OCI-LY3 (cell line): ENCODE measurements at regions not wholly inside any gene's neighbourhood (a gene's known extent, or its start where the extent isn't known, plus 50 kb on each side); places are given as distances from the start of the nearest gene placed in this dataset.

Experiments
- H2AFZ ChIP-seq: fragments of 200-600, 300-600 bp; shearing (Covaris generic); 2 replicates; pipeline ENCODE4 v1.6.0; 2014; ENCODE audit warnings: antibody characterized with exemption, low read depth, low read length
- H3K27ac ChIP-seq: fragments of 200-600, 300-600 bp; sonication (generic); 2 replicates; pipeline ENCODE4 v1.5.1; 2014; ENCODE audit warnings: mild to moderate bottlenecking, low read length, moderate library complexity, mixed read lengths
- H3K27me3 ChIP-seq: fragments of 200-600, 300-600 bp; sonication (generic); 2 replicates; pipeline ENCODE4 v1.6.1; 2014; ENCODE audit warnings: low read depth, low read length, mixed read lengths
- H3K36me3 ChIP-seq: fragments of 200-600, 300-600 bp; sonication (generic); replicated peaks from 2 replicates; pipeline ENCODE3; 2014; ENCODE audit warnings: low read depth, low read length, mixed read lengths
- H3K4me1 ChIP-seq: fragments of 300-600, 200-600 bp; sonication (generic); 2 replicates; pipeline ENCODE4 v1.6.1; 2014; ENCODE audit warnings: low read length, mixed read lengths
- H3K4me2 ChIP-seq: fragments of 200-600, 300-600 bp; sonication (generic); 2 replicates; pipeline ENCODE4 v1.6.1; 2014; ENCODE audit warnings: low read length, mixed read lengths
- H3K4me3 ChIP-seq: fragments of 300-600, 200-600 bp; sonication (generic); 2 replicates; pipeline ENCODE4 v1.5.1; 2014; ENCODE audit warnings: antibody characterized with exemption, mild to moderate bottlenecking, low read length, moderate library complexity
- H3K79me2 ChIP-seq: fragments of 300-600, 200-600 bp; shearing (Covaris generic); 2 replicates; pipeline ENCODE4 v1.6.1; 2014; ENCODE audit warnings: mild to moderate bottlenecking, low read length, mixed read lengths
- H3K9ac ChIP-seq: fragments of 300-600, 200-600 bp; shearing (Covaris generic); 2 replicates; pipeline ENCODE4 v1.6.0; 2014; ENCODE audit warnings: mild to moderate bottlenecking, low read length, moderate library complexity
- H3K9me3 ChIP-seq: fragments of 200-600, 300-600 bp; shearing (Covaris generic); 2 replicates; pipeline ENCODE4 v1.6.1; 2014; ENCODE audit warnings: low read length, mixed read lengths; ENCODE audit not compliant: insufficient read depth
- H4K20me1 ChIP-seq: fragments of 200-600, 300-600 bp; sonication (generic); 2 replicates; pipeline ENCODE4 v1.6.1; 2016; ENCODE audit warnings: low read length, mixed read lengths; ENCODE audit not compliant: insufficient read depth
- EZH2phosphoT487 ChIP-seq: fragments of 200-600 bp; shearing (Covaris generic); IDR thresholded peaks from 2 replicates; pipeline ENCODE4 v1.6.1; 2018; ENCODE audit warnings: antibody characterized with exemption, mixed run types, low read depth
- TF ChIP-seq, protein P1 (sequence below): fragments of 200-600, 300-600 bp; sonication (generic); IDR thresholded peaks from 2 replicates; pipeline ENCODE4 v1.5.1; 2014; ENCODE audit warnings: antibody characterized with exemption, low read length, low read depth

DNA sequence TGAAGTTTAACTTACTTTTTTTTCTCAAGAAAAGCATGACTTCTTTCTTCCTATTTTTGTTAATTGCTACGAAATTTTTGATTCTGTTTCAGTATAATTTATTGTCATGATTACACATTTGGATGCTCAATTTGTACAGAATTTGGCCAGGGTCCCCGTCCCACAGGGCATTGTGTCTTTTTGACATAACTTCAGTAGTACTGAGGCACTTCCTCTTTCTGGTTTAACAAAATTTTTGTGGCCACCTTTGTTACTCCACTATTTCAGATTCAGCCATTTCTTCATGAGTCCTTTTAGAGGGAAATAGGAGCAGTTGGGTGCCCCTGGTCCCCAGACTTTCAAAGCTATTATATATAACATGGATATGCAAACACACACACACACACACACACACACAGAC, 1248.7 kb downstream of the PCDH7 start:
- Histone ChIP-seq H3K9ac (no peak overlapping the region), H3K27ac (no peak overlapping the region), H3K9me3 (no peaks in the 10 kb centered on the region), H3K36me3 (no peaks in the 10 kb centered on the region), H3K27me3 (no peaks in the 10 kb centered on the region), H2AFZ (no peak overlapping the region), H3K4me1 (no peaks in the 10 kb centered on the region), H3K4me3 (no peak overlapping the region), H3K4me2 (no peak overlapping the region), H3K79me2 (no peaks in the 10 kb centered on the region), H4K20me1 (no peaks in the 10 kb centered on the region)
- TF ChIP-seq EZH2phosphoT487 = no peak
- TF ChIP-seq, protein P1, sequence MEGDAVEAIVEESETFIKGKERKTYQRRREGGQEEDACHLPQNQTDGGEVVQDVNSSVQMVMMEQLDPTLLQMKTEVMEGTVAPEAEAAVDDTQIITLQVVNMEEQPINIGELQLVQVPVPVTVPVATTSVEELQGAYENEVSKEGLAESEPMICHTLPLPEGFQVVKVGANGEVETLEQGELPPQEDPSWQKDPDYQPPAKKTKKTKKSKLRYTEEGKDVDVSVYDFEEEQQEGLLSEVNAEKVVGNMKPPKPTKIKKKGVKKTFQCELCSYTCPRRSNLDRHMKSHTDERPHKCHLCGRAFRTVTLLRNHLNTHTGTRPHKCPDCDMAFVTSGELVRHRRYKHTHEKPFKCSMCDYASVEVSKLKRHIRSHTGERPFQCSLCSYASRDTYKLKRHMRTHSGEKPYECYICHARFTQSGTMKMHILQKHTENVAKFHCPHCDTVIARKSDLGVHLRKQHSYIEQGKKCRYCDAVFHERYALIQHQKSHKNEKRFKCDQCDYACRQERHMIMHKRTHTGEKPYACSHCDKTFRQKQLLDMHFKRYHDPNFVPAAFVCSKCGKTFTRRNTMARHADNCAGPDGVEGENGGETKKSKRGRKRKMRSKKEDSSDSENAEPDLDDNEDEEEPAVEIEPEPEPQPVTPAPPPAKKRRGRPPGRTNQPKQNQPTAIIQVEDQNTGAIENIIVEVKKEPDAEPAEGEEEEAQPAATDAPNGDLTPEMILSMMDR = no peak

DNA sequence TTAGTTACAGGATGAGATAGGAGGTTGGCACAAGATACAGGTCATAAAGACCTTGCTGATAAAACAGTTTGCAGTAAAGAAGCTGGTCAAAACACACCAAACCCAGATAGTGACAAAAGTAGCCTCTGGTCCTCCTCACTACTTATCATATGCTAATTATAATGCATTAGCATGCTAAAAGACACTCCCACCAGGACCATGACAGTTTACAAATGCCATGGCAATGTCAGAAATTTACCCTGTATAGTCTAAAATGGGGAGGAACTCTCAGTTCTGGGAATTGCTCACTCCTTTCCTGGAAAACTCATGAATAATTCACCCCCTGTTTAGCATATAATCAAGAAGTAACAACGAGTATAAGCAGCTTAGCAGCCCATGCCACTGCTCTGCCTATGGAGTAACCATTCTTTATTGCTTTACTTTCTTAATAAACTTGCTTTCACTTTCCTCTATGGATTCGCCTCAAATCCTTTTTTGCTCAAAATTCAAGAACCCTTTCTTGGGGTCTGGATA, 1254.4 kb downstream of the PCDH7 start:
- Histone ChIP-seq H3K4me3 (no peak overlapping the region), H3K27me3 (no peaks in the 10 kb centered on the region), H2AFZ (no peak overlapping the region), H3K4me1 (no peaks in the 10 kb centered on the region), H3K4me2 (no peak overlapping the region), H3K9ac (no peak overlapping the region), H3K36me3 (no peaks in the 10 kb centered on the region), H3K79me2 (no peaks in the 10 kb centered on the region), H3K9me3 (no peaks in the 10 kb centered on the region), H3K27ac (no peak overlapping the region), H4K20me1 (no peaks in the 10 kb centered on the region)
- TF ChIP-seq, protein P1 = no peak
- no peak for TF ChIP-seq EZH2phosphoT487

DNA sequence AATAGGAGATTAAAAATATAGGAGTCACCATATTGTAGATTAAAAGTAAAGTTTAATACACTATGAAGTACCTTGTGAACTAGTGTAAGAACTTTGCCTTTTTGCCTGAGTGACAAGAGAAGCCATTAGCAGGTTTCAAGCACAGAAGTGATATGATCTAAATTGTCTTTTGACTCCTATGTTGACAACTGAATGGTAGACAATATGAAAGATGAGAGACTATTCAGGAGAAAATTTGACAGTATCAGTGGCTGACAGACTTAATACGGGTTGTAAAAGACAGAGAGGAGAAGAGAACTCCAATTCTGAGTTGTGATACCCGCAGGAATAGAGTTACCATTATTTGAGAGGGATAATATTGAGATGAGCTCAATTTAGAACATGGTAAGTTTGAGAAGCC, 1259.8 kb downstream of the PCDH7 start:
- Histone ChIP-seq H4K20me1 (no peaks in the 10 kb centered on the region), H3K27ac (no peak overlapping the region), H3K9ac (no peak overlapping the region), H3K4me1 (no peaks in the 10 kb centered on the region), H3K27me3 (no peaks in the 10 kb centered on the region), H3K9me3 (no peaks in the 10 kb centered on the region), H3K4me3 (no peak overlapping the region), H3K36me3 (no peaks in the 10 kb centered on the region), H3K4me2 (no peak overlapping the region), H3K79me2 (no peaks in the 10 kb centered on the region), H2AFZ (no peak overlapping the region)
- TF ChIP-seq EZH2phosphoT487 = no peak
- TF ChIP-seq, protein P1 = no peak

DNA sequence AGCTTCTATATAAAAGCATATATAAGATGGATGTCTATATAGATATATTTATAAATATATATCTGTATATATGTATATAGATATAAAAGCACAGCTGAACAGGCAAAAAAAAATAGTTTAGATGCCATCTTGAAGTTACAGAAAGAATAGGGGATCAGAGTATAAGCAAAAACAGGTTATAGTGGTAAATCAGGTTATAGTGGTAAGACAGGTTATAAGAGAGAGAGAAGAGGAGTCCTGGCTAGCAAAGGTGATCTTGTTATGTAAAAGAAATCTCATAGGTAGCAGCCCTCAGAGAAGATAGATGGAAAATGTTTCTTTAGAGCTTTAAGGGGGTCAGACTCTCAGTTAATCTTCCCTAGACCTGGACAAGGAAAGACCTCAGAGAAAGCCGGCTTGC, 1263.1 kb downstream of the PCDH7 start:
- Histone ChIP-seq H4K20me1 (no peaks in the 10 kb centered on the region), H3K4me2 (no peak overlapping the region), H2AFZ (no peak overlapping the region), H3K27ac (no peak overlapping the region), H3K4me1 (no peaks in the 10 kb centered on the region), H3K27me3 (no peaks in the 10 kb centered on the region), H3K9me3 (no peaks in the 10 kb centered on the region), H3K36me3 (no peaks in the 10 kb centered on the region), H3K79me2 (no peaks in the 10 kb centered on the region), H3K9ac (no peak overlapping the region), H3K4me3 (no peak overlapping the region)
- no peak for TF ChIP-seq EZH2phosphoT487
- TF ChIP-seq, protein P1 = no peak
